ENCODE measurements at regions not wholly inside any gene's neighbourhood (a gene's known extent, or its start where the extent isn't known, plus 50 kb on each side); places are given as distances from the start of the nearest gene placed in this dataset.

DNA sequence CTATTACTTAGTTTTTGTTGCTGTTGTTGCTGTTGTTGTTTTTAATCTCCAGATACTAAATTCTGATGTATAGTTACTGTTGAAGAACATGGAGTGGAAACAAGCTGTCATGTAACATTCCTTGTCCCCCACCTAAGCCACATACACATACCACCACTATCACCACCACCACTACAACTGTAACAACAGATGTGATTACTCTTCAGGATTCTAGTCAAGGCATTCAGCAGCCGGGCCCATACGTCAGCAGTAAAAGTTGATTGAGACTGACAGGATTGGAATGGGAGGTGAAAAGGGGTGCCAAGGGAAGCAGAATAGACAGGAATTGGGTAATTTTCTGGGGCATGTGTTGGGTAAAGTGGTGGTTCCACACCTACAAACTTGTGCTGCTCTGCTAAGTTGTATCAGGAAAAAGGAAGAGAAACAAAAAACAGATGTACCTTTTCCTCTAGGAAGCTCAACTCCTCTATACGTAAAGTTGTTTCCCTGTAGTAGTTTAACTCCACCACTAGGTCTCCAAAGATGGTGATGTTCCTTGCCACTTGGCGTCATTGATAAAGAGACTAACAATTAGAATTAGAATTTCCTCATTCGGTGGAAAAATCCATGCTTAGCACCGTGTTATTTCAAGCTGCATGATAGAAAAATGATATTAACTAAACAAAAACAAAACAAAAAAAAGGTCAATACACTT, 138.6 kb downstream of the ARRDC3 start:
- TF ChIP-seq, protein P1, sequence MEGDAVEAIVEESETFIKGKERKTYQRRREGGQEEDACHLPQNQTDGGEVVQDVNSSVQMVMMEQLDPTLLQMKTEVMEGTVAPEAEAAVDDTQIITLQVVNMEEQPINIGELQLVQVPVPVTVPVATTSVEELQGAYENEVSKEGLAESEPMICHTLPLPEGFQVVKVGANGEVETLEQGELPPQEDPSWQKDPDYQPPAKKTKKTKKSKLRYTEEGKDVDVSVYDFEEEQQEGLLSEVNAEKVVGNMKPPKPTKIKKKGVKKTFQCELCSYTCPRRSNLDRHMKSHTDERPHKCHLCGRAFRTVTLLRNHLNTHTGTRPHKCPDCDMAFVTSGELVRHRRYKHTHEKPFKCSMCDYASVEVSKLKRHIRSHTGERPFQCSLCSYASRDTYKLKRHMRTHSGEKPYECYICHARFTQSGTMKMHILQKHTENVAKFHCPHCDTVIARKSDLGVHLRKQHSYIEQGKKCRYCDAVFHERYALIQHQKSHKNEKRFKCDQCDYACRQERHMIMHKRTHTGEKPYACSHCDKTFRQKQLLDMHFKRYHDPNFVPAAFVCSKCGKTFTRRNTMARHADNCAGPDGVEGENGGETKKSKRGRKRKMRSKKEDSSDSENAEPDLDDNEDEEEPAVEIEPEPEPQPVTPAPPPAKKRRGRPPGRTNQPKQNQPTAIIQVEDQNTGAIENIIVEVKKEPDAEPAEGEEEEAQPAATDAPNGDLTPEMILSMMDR (IDR thresholded peaks at IDR 0.05; ENCODE audit: low read depth, low read length), result no peak
- no peak for TF ChIP-seq POLR2A (IDR thresholded peaks at IDR 0.05; ENCODE audit: extremely low read depth, insufficient read length)
- TF ChIP-seq, protein P2, sequence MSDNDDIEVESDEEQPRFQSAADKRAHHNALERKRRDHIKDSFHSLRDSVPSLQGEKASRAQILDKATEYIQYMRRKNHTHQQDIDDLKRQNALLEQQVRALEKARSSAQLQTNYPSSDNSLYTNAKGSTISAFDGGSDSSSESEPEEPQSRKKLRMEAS (IDR thresholded peaks at IDR 0.05; ENCODE audit: low read depth, low read length), result no peak
